ENCODE measurements at regions not wholly inside any gene's neighbourhood (a gene's known extent, or its start where the extent isn't known, plus 50 kb on each side); places are given as distances from the start of the nearest gene placed in this dataset.

DNA sequence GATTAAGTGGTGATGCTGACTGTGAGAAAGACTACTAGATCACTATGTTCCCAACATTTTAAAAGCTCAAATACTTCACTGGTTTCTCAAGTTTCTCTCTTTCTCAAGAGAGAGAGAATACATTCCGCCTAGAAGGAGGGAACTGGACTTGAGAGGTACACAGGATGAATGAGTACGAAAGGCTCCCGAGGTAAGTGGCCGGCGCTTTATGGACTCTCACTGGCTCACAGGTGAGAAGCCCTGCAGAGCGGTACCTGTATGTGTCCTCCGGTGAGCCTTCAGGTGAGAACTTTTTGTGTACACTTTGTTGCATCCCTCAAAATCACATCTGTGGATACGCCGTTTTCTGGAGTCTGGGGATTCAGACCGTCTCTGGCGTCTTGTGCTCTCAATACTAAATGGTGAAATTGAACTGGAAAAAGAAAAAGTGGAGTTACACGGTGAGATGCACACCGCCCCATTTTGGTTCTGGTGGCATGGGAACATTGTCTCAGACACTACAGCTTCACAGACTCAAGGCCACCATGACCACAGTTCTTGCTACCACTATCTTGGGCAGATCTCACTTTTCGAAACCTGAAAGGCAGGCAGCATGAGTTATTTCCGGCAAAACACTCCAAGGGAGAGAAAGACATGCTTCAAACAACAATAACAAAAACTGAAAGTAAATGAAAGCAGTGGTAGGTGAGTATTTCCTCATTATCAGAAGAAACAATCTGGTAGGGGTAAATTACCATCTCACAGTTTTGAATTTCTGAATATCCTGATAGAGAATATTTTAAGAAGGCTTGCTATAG, 418.9 kb downstream of the KLF12 start:
- TF ChIP-seq, protein P1, sequence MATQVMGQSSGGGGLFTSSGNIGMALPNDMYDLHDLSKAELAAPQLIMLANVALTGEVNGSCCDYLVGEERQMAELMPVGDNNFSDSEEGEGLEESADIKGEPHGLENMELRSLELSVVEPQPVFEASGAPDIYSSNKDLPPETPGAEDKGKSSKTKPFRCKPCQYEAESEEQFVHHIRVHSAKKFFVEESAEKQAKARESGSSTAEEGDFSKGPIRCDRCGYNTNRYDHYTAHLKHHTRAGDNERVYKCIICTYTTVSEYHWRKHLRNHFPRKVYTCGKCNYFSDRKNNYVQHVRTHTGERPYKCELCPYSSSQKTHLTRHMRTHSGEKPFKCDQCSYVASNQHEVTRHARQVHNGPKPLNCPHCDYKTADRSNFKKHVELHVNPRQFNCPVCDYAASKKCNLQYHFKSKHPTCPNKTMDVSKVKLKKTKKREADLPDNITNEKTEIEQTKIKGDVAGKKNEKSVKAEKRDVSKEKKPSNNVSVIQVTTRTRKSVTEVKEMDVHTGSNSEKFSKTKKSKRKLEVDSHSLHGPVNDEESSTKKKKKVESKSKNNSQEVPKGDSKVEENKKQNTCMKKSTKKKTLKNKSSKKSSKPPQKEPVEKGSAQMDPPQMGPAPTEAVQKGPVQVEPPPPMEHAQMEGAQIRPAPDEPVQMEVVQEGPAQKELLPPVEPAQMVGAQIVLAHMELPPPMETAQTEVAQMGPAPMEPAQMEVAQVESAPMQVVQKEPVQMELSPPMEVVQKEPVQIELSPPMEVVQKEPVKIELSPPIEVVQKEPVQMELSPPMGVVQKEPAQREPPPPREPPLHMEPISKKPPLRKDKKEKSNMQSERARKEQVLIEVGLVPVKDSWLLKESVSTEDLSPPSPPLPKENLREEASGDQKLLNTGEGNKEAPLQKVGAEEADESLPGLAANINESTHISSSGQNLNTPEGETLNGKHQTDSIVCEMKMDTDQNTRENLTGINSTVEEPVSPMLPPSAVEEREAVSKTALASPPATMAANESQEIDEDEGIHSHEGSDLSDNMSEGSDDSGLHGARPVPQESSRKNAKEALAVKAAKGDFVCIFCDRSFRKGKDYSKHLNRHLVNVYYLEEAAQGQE (IDR thresholded peaks at IDR 0.05; ENCODE audit: borderline replicate concordance), result no peak
- no peak for TF ChIP-seq EP300 (conservative IDR thresholded peaks at IDR 0.05; ENCODE audit: poor library complexity, severe bottlenecking)
- TF ChIP-seq, protein P2, sequence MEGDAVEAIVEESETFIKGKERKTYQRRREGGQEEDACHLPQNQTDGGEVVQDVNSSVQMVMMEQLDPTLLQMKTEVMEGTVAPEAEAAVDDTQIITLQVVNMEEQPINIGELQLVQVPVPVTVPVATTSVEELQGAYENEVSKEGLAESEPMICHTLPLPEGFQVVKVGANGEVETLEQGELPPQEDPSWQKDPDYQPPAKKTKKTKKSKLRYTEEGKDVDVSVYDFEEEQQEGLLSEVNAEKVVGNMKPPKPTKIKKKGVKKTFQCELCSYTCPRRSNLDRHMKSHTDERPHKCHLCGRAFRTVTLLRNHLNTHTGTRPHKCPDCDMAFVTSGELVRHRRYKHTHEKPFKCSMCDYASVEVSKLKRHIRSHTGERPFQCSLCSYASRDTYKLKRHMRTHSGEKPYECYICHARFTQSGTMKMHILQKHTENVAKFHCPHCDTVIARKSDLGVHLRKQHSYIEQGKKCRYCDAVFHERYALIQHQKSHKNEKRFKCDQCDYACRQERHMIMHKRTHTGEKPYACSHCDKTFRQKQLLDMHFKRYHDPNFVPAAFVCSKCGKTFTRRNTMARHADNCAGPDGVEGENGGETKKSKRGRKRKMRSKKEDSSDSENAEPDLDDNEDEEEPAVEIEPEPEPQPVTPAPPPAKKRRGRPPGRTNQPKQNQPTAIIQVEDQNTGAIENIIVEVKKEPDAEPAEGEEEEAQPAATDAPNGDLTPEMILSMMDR (IDR thresholded peaks at IDR 0.05; ENCODE audit: poor library complexity, severe bottlenecking), result no peak
- no peak for TF ChIP-seq EZH2 (IDR thresholded peaks at IDR 0.05; ENCODE audit: borderline replicate concordance, insufficient read depth, low read length, poor library complexity, severe bottlenecking)
- no peak for TF ChIP-seq POLR2AphosphoS5 (IDR thresholded peaks at IDR 0.05)
- TF ChIP-seq MXI1 (conservative IDR thresholded peaks at IDR 0.05; ENCODE audit: poor library complexity, severe bottlenecking), result no peak
- TF ChIP-seq RAD21 (conservative IDR thresholded peaks at IDR 0.05), result no peak

All from neural cell (in vitro differentiated cells).